ENCODE measurements at regions not wholly inside any gene's neighbourhood (a gene's known extent, or its start where the extent isn't known, plus 50 kb on each side); places are given as distances from the start of the nearest gene placed in this dataset.

- TF ChIP-seq TAF1 (IDR thresholded peaks at IDR 0.05; ENCODE audit: low read depth), result no peak
- TF ChIP-seq YY1 (IDR thresholded peaks at IDR 0.05; ENCODE audit: low read depth), result no peak
Measured at GRCh38 chr2:84169871-84170270, 289.2 kb downstream of the SUCLG1 start.
